ENCODE measurements at regions not wholly inside any gene's neighbourhood (a gene's known extent, or its start where the extent isn't known, plus 50 kb on each side); places are given as distances from the start of the nearest gene placed in this dataset.

GRCh38 chr5:97476852-97477534 lies 293.9 kb upstream of the RIOK2 start:
- no peak for TF ChIP-seq EZH2 (IDR thresholded peaks at IDR 0.05; ENCODE audit: insufficient read depth, poor library complexity, severe bottlenecking)
- TF ChIP-seq EZH2phosphoT487 (IDR thresholded peaks at IDR 0.05; ENCODE audit: insufficient read depth, low read depth): no peak

Measured in GM23248 (cell line).